WTC11 (cell line): ENCODE measurements at regions not wholly inside any gene's neighbourhood (a gene's known extent, or its start where the extent isn't known, plus 50 kb on each side); places are given as distances from the start of the nearest gene placed in this dataset.

Source experiments
- ATAC-seq: fragments of 200-7000 bp; cut with Tn5 transposase; 2 replicates; pipeline ENCODE4 v1.10.0; 2021; ENCODE audit warnings: mild to moderate bottlenecking, moderate library complexity
- CTCF ChIA-PET: fragments of 300-600 bp; sonication (Branson Sonifier 250); formaldehyde crosslinking; loops from one replicate; lab custom pipeline; 2021; ENCODE audit warnings: antibody characterized with exemption; lab: Charles Lee
- POLR2A ChIA-PET: fragments of 350-600 bp; sonication (Branson Sonifier 250); formaldehyde crosslinking; loops from one replicate; lab custom pipeline; 2021; ENCODE audit warnings: antibody characterized with exemption; lab: Charles Lee
- DNase-seq: peaks from one replicate; pipeline ENCODE4 v3.0.0; 2021; ENCODE audit warnings: low spot score
- H3K27ac Mint-ChIP-seq: 2 replicates; pipeline ENCODE4 v1.8.0; 2021; ENCODE audit warnings: mixed read lengths
- H3K27me3 Mint-ChIP-seq: 2 replicates; pipeline ENCODE4 v1.8.0; 2021; ENCODE audit warnings: low read depth, mild to moderate bottlenecking, moderate library complexity, mixed read lengths
- H3K36me3 Mint-ChIP-seq: 2 replicates; pipeline ENCODE4 v1.8.0; 2021; ENCODE audit warnings: mixed read lengths
- H3K4me1 Mint-ChIP-seq: 2 replicates; pipeline ENCODE4 v1.8.0; 2022; ENCODE audit warnings: mixed read lengths
- H3K4me3 Mint-ChIP-seq: 2 replicates; pipeline ENCODE4 v1.8.0; 2021; ENCODE audit warnings: mild to moderate bottlenecking, moderate library complexity, mixed read lengths
- H3K9me3 Mint-ChIP-seq: 2 replicates; pipeline ENCODE4 v1.8.0; 2021; ENCODE audit warnings: mixed read lengths
- CTCF ChIP-seq: fragments of 200-600 bp; IDR thresholded peaks from 2 replicates; pipeline ENCODE4 v1.8.0; 2022; ENCODE audit warnings: antibody characterized with exemption
- E2F4 ChIP-seq: sonication (generic); formaldehyde crosslinking; IDR thresholded peaks from 2 replicates; pipeline ENCODE4 v1.8.1; 2022; ENCODE audit warnings: low read depth, mild to moderate bottlenecking, moderate library complexity, missing genetic modification reagents, borderline replicate concordance
- NR1H2 ChIP-seq: sonication (generic); formaldehyde crosslinking; IDR thresholded peaks from 2 replicates; pipeline ENCODE4 v1.9.0; 2021; ENCODE audit warnings: mild to moderate bottlenecking, moderate library complexity, missing genetic modification reagents
- RELA ChIP-seq: sonication (generic); formaldehyde crosslinking; IDR thresholded peaks from 2 replicates; pipeline ENCODE4 v1.8.1; 2022; ENCODE audit warnings: missing genetic modification reagents, mild to moderate bottlenecking, borderline replicate concordance
- TEAD4 ChIP-seq: sonication (generic); formaldehyde crosslinking; IDR thresholded peaks from 2 replicates; pipeline ENCODE4 v1.8.0; 2022; ENCODE audit warnings: mild to moderate bottlenecking, missing genetic modification reagents
- USF2 ChIP-seq: sonication (generic); formaldehyde crosslinking; IDR thresholded peaks from 2 replicates; pipeline ENCODE4 v1.8.1; 2023; ENCODE audit warnings: mild to moderate bottlenecking, missing genetic modification reagents, moderate library complexity
- ZNF138 ChIP-seq: sonication (generic); formaldehyde crosslinking; conservative IDR thresholded peaks from 2 replicates; pipeline ENCODE4 v1.8.1; 2022; ENCODE audit warnings: mild to moderate bottlenecking, moderate library complexity, missing genetic modification reagents
- ZNF232 ChIP-seq: sonication (generic); formaldehyde crosslinking; IDR thresholded peaks from 2 replicates; pipeline ENCODE4 v1.8.0; 2022; ENCODE audit warnings: mild to moderate bottlenecking, missing genetic modification reagents
- ZNF317 ChIP-seq: sonication (generic); formaldehyde crosslinking; IDR thresholded peaks from 2 replicates; pipeline ENCODE4 v1.8.1; 2023; ENCODE audit warnings: low read depth, mild to moderate bottlenecking, moderate library complexity, missing genetic modification reagents, borderline replicate concordance
- ZNF423 ChIP-seq: fragments of 250-450 bp; sonication (Bioruptor Pico); IDR thresholded peaks from 2 replicates; pipeline ENCODE4 v2.1.2; 2022; ENCODE audit warnings: mild to moderate bottlenecking, moderate library complexity
- ZNF671 ChIP-seq: fragments of 250-450 bp; sonication (Bioruptor Pico); IDR thresholded peaks from 2 replicates; pipeline ENCODE4 v1.8.0; 2021; ENCODE audit warnings: mild to moderate bottlenecking
- TF ChIP-seq, protein P1 (sequence below): fragments of 250-450 bp; sonication (Bioruptor Pico); IDR thresholded peaks from 2 replicates; pipeline ENCODE4 v1.9.0; 2021; ENCODE audit warnings: mild to moderate bottlenecking
- TF ChIP-seq, protein P2 (sequence below): sonication (generic); formaldehyde crosslinking; IDR thresholded peaks from 2 replicates; pipeline ENCODE4 v1.8.1; 2023; ENCODE audit warnings: mild to moderate bottlenecking, missing genetic modification reagents, moderate library complexity
- TF ChIP-seq, protein P3 (sequence below): sonication (generic); formaldehyde crosslinking; IDR thresholded peaks from 2 replicates; pipeline ENCODE4 v1.8.1; 2023; ENCODE audit warnings: mild to moderate bottlenecking, moderate library complexity, missing genetic modification reagents

- H3K36me3 Mint-ChIP-seq = no peaks in the 10 kb centered on the region
- ChIA-PET POLR2A (no interaction called here), CTCF (no interaction called here)
- peaks cover 18% of the 10 kb centered on the region for H3K9me3 Mint-ChIP-seq
- ATAC-seq (no peak), DNase-seq (no peak)
- H3K27ac Mint-ChIP-seq = no peak overlapping the region
- H3K4me1 Mint-ChIP-seq = no peaks in the 10 kb centered on the region
- H3K4me3 Mint-ChIP-seq = no peak overlapping the region
- H3K27me3 Mint-ChIP-seq = no peaks in the 10 kb centered on the region
- no peak for TF ChIP-seq TEAD4
- no peak for TF ChIP-seq CTCF
- TF ChIP-seq USF2 = no peak
- no peak for TF ChIP-seq ZNF423 (CRISPR knock-in tag)
Observed at GRCh38 chr20:7078804-7079203, 311.3 kb downstream of the BMP2 start.

- Mint-ChIP-seq H3K4me3 (no peak overlapping the region), H3K27me3 (no peaks in the 10 kb centered on the region), H3K4me1 (no peaks in the 10 kb centered on the region), H3K9me3 (peaks cover 18% of the 10 kb centered on the region), H3K36me3 (no peaks in the 10 kb centered on the region), H3K27ac (no peak overlapping the region)
- CTCF ChIA-PET = no interaction called here
- DNase-seq (no peak), ATAC-seq (no peak)
- TF ChIP-seq, protein P1, sequence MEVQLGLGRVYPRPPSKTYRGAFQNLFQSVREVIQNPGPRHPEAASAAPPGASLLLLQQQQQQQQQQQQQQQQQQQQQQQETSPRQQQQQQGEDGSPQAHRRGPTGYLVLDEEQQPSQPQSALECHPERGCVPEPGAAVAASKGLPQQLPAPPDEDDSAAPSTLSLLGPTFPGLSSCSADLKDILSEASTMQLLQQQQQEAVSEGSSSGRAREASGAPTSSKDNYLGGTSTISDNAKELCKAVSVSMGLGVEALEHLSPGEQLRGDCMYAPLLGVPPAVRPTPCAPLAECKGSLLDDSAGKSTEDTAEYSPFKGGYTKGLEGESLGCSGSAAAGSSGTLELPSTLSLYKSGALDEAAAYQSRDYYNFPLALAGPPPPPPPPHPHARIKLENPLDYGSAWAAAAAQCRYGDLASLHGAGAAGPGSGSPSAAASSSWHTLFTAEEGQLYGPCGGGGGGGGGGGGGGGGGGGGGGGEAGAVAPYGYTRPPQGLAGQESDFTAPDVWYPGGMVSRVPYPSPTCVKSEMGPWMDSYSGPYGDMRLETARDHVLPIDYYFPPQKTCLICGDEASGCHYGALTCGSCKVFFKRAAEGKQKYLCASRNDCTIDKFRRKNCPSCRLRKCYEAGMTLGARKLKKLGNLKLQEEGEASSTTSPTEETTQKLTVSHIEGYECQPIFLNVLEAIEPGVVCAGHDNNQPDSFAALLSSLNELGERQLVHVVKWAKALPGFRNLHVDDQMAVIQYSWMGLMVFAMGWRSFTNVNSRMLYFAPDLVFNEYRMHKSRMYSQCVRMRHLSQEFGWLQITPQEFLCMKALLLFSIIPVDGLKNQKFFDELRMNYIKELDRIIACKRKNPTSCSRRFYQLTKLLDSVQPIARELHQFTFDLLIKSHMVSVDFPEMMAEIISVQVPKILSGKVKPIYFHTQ (CRISPR knock-in tag) = no peak
- TF ChIP-seq, protein P2, sequence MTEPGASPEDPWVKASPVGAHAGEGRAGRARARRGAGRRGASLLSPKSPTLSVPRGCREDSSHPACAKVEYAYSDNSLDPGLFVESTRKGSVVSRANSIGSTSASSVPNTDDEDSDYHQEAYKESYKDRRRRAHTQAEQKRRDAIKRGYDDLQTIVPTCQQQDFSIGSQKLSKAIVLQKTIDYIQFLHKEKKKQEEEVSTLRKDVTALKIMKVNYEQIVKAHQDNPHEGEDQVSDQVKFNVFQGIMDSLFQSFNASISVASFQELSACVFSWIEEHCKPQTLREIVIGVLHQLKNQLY (CRISPR knock-in tag) = no peak
- peak; percentile 70 for TF ChIP-seq ZNF317
- POLR2A ChIA-PET = no interaction called here
Observed at GRCh38 chr20:7080472-7080871, 313.0 kb downstream of the BMP2 start.

GRCh38 chr20:7085467-7085866 lies 318.0 kb downstream of the BMP2 start:
- no peak for ATAC-seq
- no peak overlapping the region for H3K27ac Mint-ChIP-seq
- ChIA-PET POLR2A (no interaction called here), CTCF (no interaction called here)
- H3K27me3 Mint-ChIP-seq = no peaks in the 10 kb centered on the region
- no peak for TF ChIP-seq RELA (CRISPR knock-in tag)
- no peak for TF ChIP-seq E2F4 (CRISPR knock-in tag)
- TF ChIP-seq ZNF232 (CRISPR knock-in tag) = no peak
- TF ChIP-seq ZNF671 = no peak
- TF ChIP-seq ZNF138 (CRISPR knock-in tag) = no peak
- no peak for TF ChIP-seq NR1H2
- TF ChIP-seq, protein P3, sequence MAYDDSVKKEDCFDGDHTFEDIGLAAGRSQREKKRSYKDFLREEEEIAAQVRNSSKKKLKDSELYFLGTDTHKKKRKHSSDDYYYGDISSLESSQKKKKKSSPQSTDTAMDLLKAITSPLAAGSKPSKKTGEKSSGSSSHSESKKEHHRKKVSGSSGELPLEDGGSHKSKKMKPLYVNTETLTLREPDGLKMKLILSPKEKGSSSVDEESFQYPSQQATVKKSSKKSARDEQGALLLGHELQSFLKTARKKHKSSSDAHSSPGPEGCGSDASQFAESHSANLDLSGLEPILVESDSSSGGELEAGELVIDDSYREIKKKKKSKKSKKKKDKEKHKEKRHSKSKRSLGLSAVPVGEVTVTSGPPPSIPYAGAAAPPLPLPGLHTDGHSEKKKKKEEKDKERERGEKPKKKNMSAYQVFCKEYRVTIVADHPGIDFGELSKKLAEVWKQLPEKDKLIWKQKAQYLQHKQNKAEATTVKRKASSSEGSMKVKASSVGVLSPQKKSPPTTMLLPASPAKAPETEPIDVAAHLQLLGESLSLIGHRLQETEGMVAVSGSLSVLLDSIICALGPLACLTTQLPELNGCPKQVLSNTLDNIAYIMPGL (CRISPR knock-in tag) = no peak
- no peak overlapping the region for H3K4me3 Mint-ChIP-seq
- 0 out of 2 replicates have a peak, but pooled peaks cover under 1% of the 10 kb centered on the region for H3K4me1 Mint-ChIP-seq
- H3K9me3 Mint-ChIP-seq = peaks cover 7% of the 10 kb centered on the region
- H3K36me3 Mint-ChIP-seq = no peaks in the 10 kb centered on the region
- no peak for DNase-seq
